ENCODE measurements at regions not wholly inside any gene's neighbourhood (a gene's known extent, or its start where the extent isn't known, plus 50 kb on each side); places are given as distances from the start of the nearest gene placed in this dataset.

GRCh38 chr11:134614141-134614540, 202.1 kb upstream of the B3GAT1 start:
- TF ChIP-seq, protein P1, sequence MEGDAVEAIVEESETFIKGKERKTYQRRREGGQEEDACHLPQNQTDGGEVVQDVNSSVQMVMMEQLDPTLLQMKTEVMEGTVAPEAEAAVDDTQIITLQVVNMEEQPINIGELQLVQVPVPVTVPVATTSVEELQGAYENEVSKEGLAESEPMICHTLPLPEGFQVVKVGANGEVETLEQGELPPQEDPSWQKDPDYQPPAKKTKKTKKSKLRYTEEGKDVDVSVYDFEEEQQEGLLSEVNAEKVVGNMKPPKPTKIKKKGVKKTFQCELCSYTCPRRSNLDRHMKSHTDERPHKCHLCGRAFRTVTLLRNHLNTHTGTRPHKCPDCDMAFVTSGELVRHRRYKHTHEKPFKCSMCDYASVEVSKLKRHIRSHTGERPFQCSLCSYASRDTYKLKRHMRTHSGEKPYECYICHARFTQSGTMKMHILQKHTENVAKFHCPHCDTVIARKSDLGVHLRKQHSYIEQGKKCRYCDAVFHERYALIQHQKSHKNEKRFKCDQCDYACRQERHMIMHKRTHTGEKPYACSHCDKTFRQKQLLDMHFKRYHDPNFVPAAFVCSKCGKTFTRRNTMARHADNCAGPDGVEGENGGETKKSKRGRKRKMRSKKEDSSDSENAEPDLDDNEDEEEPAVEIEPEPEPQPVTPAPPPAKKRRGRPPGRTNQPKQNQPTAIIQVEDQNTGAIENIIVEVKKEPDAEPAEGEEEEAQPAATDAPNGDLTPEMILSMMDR (tag by site-specific recombination; IDR thresholded peaks at IDR 0.05): no peak
- TF ChIP-seq, protein P2, sequence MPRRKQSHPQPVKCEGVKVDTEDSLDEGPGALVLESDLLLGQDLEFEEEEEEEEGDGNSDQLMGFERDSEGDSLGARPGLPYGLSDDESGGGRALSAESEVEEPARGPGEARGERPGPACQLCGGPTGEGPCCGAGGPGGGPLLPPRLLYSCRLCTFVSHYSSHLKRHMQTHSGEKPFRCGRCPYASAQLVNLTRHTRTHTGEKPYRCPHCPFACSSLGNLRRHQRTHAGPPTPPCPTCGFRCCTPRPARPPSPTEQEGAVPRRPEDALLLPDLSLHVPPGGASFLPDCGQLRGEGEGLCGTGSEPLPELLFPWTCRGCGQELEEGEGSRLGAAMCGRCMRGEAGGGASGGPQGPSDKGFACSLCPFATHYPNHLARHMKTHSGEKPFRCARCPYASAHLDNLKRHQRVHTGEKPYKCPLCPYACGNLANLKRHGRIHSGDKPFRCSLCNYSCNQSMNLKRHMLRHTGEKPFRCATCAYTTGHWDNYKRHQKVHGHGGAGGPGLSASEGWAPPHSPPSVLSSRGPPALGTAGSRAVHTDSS (tag by site-specific recombination; IDR thresholded peaks at IDR 0.05): no peak
- TF ChIP-seq, protein P3, sequence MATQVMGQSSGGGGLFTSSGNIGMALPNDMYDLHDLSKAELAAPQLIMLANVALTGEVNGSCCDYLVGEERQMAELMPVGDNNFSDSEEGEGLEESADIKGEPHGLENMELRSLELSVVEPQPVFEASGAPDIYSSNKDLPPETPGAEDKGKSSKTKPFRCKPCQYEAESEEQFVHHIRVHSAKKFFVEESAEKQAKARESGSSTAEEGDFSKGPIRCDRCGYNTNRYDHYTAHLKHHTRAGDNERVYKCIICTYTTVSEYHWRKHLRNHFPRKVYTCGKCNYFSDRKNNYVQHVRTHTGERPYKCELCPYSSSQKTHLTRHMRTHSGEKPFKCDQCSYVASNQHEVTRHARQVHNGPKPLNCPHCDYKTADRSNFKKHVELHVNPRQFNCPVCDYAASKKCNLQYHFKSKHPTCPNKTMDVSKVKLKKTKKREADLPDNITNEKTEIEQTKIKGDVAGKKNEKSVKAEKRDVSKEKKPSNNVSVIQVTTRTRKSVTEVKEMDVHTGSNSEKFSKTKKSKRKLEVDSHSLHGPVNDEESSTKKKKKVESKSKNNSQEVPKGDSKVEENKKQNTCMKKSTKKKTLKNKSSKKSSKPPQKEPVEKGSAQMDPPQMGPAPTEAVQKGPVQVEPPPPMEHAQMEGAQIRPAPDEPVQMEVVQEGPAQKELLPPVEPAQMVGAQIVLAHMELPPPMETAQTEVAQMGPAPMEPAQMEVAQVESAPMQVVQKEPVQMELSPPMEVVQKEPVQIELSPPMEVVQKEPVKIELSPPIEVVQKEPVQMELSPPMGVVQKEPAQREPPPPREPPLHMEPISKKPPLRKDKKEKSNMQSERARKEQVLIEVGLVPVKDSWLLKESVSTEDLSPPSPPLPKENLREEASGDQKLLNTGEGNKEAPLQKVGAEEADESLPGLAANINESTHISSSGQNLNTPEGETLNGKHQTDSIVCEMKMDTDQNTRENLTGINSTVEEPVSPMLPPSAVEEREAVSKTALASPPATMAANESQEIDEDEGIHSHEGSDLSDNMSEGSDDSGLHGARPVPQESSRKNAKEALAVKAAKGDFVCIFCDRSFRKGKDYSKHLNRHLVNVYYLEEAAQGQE (tag by site-specific recombination; IDR thresholded peaks at IDR 0.05): no peak
- TF ChIP-seq ZNF324 (tag by site-specific recombination; IDR thresholded peaks at IDR 0.05) (no peak), EGR2 (tag by site-specific recombination; IDR thresholded peaks at IDR 0.05; ENCODE audit: low read depth) (no peak), ZBTB26 (tag by site-specific recombination; optimal IDR thresholded peaks at IDR 0.05) (no peak), SP2 (tag by site-specific recombination; IDR thresholded peaks at IDR 0.05) (no peak)

Data from HEK293 (cell line).